Mucosa of stomach (tissue), 1 donor: ENCODE measurements at regions not wholly inside any gene's neighbourhood (a gene's known extent, or its start where the extent isn't known, plus 50 kb on each side); places are given as distances from the start of the nearest gene placed in this dataset.
"Not testable (repeated sequence)": the region's sequence is repeated elsewhere in the genome, so short reads cannot be mapped to it uniquely, and the experiment has no call there.

Experiments used
- H3K27me3 ChIP-seq: one replicate; pipeline ENCODE4 v1.7.0; 2013; ENCODE audit warnings: mild to moderate bottlenecking, low read length; ENCODE audit not compliant: control insufficient read depth, insufficient read depth
- H3K36me3 ChIP-seq: one replicate; pipeline ENCODE4 v1.7.0; 2013; ENCODE audit warnings: low read length; ENCODE audit not compliant: control insufficient read depth, insufficient read depth
- H3K4me1 ChIP-seq: one replicate; pipeline ENCODE4 v1.7.0; 2013; ENCODE audit warnings: mild to moderate bottlenecking, low read length; ENCODE audit not compliant: control insufficient read depth, insufficient read depth
- H3K4me3 ChIP-seq: one replicate; pipeline ENCODE4 v1.7.0; 2013; ENCODE audit warnings: low read length
- H3K9ac ChIP-seq: one replicate; pipeline ENCODE4 v1.7.0; 2013; ENCODE audit warnings: mild to moderate bottlenecking, low read length, moderate library complexity
- H3K9me3 ChIP-seq: one replicate; pipeline ENCODE4 v1.7.0; 2013; ENCODE audit warnings: mild to moderate bottlenecking, low read length, moderate library complexity; ENCODE audit not compliant: control insufficient read depth
- donor health status: Pancreatic carcinoma.

GRCh38 chr10:32135796-32136195 is 79.6 kb upstream of the KIF5B start:
- H3K9me3 ChIP-seq, result not testable (repeated sequence)

GRCh38 chr10:32132357-32132946 is 76.2 kb upstream of the KIF5B start:
- Histone ChIP-seq H3K4me1 (peaks cover 4% of the 10 kb centered on the region), H3K27me3 (no peaks in the 10 kb centered on the region), H3K9me3 (no peaks in the 10 kb centered on the region), H3K9ac (no peak overlapping the region), H3K36me3 (no peaks in the 10 kb centered on the region), H3K4me3 (no peak overlapping the region)

More at GRCh38 chr10:32135796-32136195, 79.6 kb upstream of the KIF5B start:
- H3K4me3 ChIP-seq, H3K36me3 ChIP-seq, H3K9ac ChIP-seq, H3K27me3 ChIP-seq: not testable (repeated sequence)
- H3K4me1 ChIP-seq, result peaks cover 28% of the 10 kb centered on the region

- Histone ChIP-seq H3K9me3 (no peaks in the 10 kb centered on the region), H3K36me3 (no peaks in the 10 kb centered on the region), H3K4me3 (no peak overlapping the region), H3K4me1 (peaks cover 4% of the 10 kb centered on the region), H3K9ac (no peak overlapping the region), H3K27me3 (no peaks in the 10 kb centered on the region)
Observed at GRCh38 chr10:32131388-32131787, 75.2 kb upstream of the KIF5B start.

- Histone ChIP-seq H3K4me1 (peaks cover 4% of the 10 kb centered on the region), H3K4me3 (no peak overlapping the region), H3K9ac (no peak overlapping the region), H3K9me3 (no peaks in the 10 kb centered on the region), H3K36me3 (no peaks in the 10 kb centered on the region), H3K27me3 (no peaks in the 10 kb centered on the region)
Observed at GRCh38 chr10:32130788-32131187, 74.6 kb upstream of the KIF5B start.

GRCh38 chr10:32125023-32125422 is 68.8 kb upstream of the KIF5B start:
- H3K4me1 ChIP-seq, result no peaks in the 10 kb centered on the region
- H3K9me3 ChIP-seq, result peaks cover 7% of the 10 kb centered on the region

GRCh38 chr10:32123021-32123420 is 66.8 kb upstream of the KIF5B start:
- Histone ChIP-seq H3K27me3 (no peaks in the 10 kb centered on the region), H3K36me3 (no peaks in the 10 kb centered on the region), H3K4me1 (no peaks in the 10 kb centered on the region), H3K4me3 (no peak overlapping the region), H3K9ac (no peak overlapping the region), H3K9me3 (peaks cover 7% of the 10 kb centered on the region)

More at GRCh38 chr10:32125023-32125422, 68.8 kb upstream of the KIF5B start:
- Histone ChIP-seq H3K36me3 (no peaks in the 10 kb centered on the region), H3K27me3 (no peaks in the 10 kb centered on the region), H3K9ac (no peak overlapping the region), H3K4me3 (no peak overlapping the region)

- H3K27me3 ChIP-seq, result no peaks in the 10 kb centered on the region
- H3K4me1 ChIP-seq, result no peaks in the 10 kb centered on the region
- H3K9ac ChIP-seq, result no peak overlapping the region
- peaks cover 7% of the 10 kb centered on the region for H3K9me3 ChIP-seq
- H3K4me3 ChIP-seq, result no peak overlapping the region
- H3K36me3 ChIP-seq, result no peaks in the 10 kb centered on the region
Observed at GRCh38 chr10:32121648-32122047, 65.4 kb upstream of the KIF5B start.

- H3K4me1 ChIP-seq, result no peaks in the 10 kb centered on the region
- no peak overlapping the region for H3K9ac ChIP-seq
- H3K4me3 ChIP-seq, result no peak overlapping the region
- H3K36me3 ChIP-seq, result no peaks in the 10 kb centered on the region
- H3K27me3 ChIP-seq, result no peaks in the 10 kb centered on the region
- peaks cover 7% of the 10 kb centered on the region for H3K9me3 ChIP-seq
Observed at GRCh38 chr10:32120147-32120546, 63.9 kb upstream of the KIF5B start.

GRCh38 chr10:32114508-32114907 is 58.3 kb upstream of the KIF5B start:
- H3K36me3 ChIP-seq, result no peaks in the 10 kb centered on the region
- no peak overlapping the region for H3K4me3 ChIP-seq
- no peaks in the 10 kb centered on the region for H3K27me3 ChIP-seq
- H3K4me1 ChIP-seq, result no peaks in the 10 kb centered on the region
- H3K9me3 ChIP-seq, result no peaks in the 10 kb centered on the region
- no peak overlapping the region for H3K9ac ChIP-seq

GRCh38 chr10:32112055-32112454 is 55.8 kb upstream of the KIF5B start:
- H3K9ac ChIP-seq, result no peak overlapping the region
- H3K36me3 ChIP-seq, result no peaks in the 10 kb centered on the region
- no peaks in the 10 kb centered on the region for H3K27me3 ChIP-seq
- H3K4me1 ChIP-seq, result no peaks in the 10 kb centered on the region
- H3K9me3 ChIP-seq, result no peaks in the 10 kb centered on the region
- no peak overlapping the region for H3K4me3 ChIP-seq

- Histone ChIP-seq H3K4me3 (no peak overlapping the region), H3K27me3 (no peaks in the 10 kb centered on the region), H3K4me1 (no peaks in the 10 kb centered on the region), H3K36me3 (no peaks in the 10 kb centered on the region), H3K9ac (no peak overlapping the region), H3K9me3 (no peaks in the 10 kb centered on the region)
Observed at GRCh38 chr10:32111585-32111984, 55.4 kb upstream of the KIF5B start.

- no peaks in the 10 kb centered on the region for H3K4me1 ChIP-seq
- no peak overlapping the region for H3K9ac ChIP-seq
- H3K4me3 ChIP-seq, result no peak overlapping the region
- no peaks in the 10 kb centered on the region for H3K27me3 ChIP-seq
- H3K36me3 ChIP-seq, result no peaks in the 10 kb centered on the region
- H3K9me3 ChIP-seq, result no peaks in the 10 kb centered on the region
Observed at GRCh38 chr10:32110790-32111189, 54.6 kb upstream of the KIF5B start.

GRCh38 chr10:32109603-32110002 is 53.4 kb upstream of the KIF5B start:
- no peak overlapping the region for H3K4me3 ChIP-seq
- H3K4me1 ChIP-seq, result peaks cover 10% of the 10 kb centered on the region
- H3K9me3 ChIP-seq, result no peaks in the 10 kb centered on the region
- no peaks in the 10 kb centered on the region for H3K27me3 ChIP-seq
- H3K36me3 ChIP-seq, result no peaks in the 10 kb centered on the region
- H3K9ac ChIP-seq, result no peak overlapping the region
